Fibroblast of lung (primary cell): ENCODE measurements at regions not wholly inside any gene's neighbourhood (a gene's known extent, or its start where the extent isn't known, plus 50 kb on each side); places are given as distances from the start of the nearest gene placed in this dataset.

Experiments used
- DNase-seq, 2 donors: peaks; one replicate each; pipeline versions ENCODE4 v3.0.0 to v3.0.0-alpha.2; 2010; ENCODE audit warnings: low read depth in 2 of 2
- H2AFZ ChIP-seq: 2 replicates; pipeline ENCODE4 v1.5.1; 2012; ENCODE audit warnings: low read length, control low read depth, inconsistent platforms
- H3K27ac ChIP-seq: 2 replicates; pipeline ENCODE4 v1.5.1; 2011; ENCODE audit warnings: low read length, control low read depth; ENCODE audit not compliant: insufficient read depth
- H3K27me3 ChIP-seq: 2 replicates; pipeline ENCODE4 v1.5.1; 2011; ENCODE audit warnings: mild to moderate bottlenecking, low read length; ENCODE audit not compliant: control insufficient read depth, insufficient read depth
- H3K36me3 ChIP-seq: 2 replicates; pipeline ENCODE4 v1.5.1; 2011; ENCODE audit warnings: low read length; ENCODE audit not compliant: control insufficient read depth, insufficient read depth
- H3K4me1 ChIP-seq: 2 replicates; pipeline ENCODE4 v1.5.1; 2011; ENCODE audit warnings: low read length; ENCODE audit not compliant: control insufficient read depth, insufficient read depth; ENCODE audit errors: extremely low read depth
- H3K4me2 ChIP-seq: 2 replicates; pipeline ENCODE4 v1.5.1; 2011; ENCODE audit warnings: low read length, control low read depth; ENCODE audit not compliant: insufficient read depth; ENCODE audit errors: extremely low read depth
- H3K4me3 ChIP-seq, 4 experiments: fragments of 200-600 bp in 1 of 4; sonication (generic) in 1 of 4; replicated peaks in 1 of 4; 2 replicates each; pipeline ENCODE4 v1.5.1; 2011 to 2016; ENCODE audit warnings: low read length in 4 of 4, low read depth in 3 of 4, mild to moderate bottlenecking in 3 of 4, control low read depth in 2 of 4, inconsistent platforms in 1 of 4, mixed read lengths in 1 of 4; ENCODE audit not compliant: insufficient read depth in 1 of 4; ENCODE audit errors: control extremely low read depth in 1 of 4
- H3K79me2 ChIP-seq: 2 replicates; pipeline ENCODE4 v1.5.1; 2012; ENCODE audit warnings: mild to moderate bottlenecking, low read length, inconsistent platforms; ENCODE audit not compliant: control insufficient read depth, insufficient read depth
- H3K9ac ChIP-seq: 2 replicates; pipeline ENCODE4 v1.5.1; 2011; ENCODE audit warnings: mild to moderate bottlenecking, low read length, control low read depth; ENCODE audit not compliant: insufficient read depth
- H3K9me3 ChIP-seq: 2 replicates; pipeline ENCODE4 v1.5.1; 2012; ENCODE audit warnings: low read depth, low read length; ENCODE audit not compliant: control insufficient read depth, insufficient read depth
- H4K20me1 ChIP-seq: 2 replicates; pipeline ENCODE4 v1.5.1; 2011; ENCODE audit warnings: low read length; ENCODE audit not compliant: control insufficient read depth, insufficient read depth; ENCODE audit errors: extremely low read depth
- EZH2 ChIP-seq: IDR thresholded peaks from 2 replicates; pipeline ENCODE4 v1.5.1; 2012; ENCODE audit warnings: low read length, control low read depth, mild to moderate bottlenecking; ENCODE audit errors: missing control alignments
- TF ChIP-seq, protein P1 (sequence below), 2 donors: IDR thresholded peaks in 1 of 2; conservative IDR thresholded peaks in 1 of 2; 1 replicate in 1 of 2; 2 replicates in 1 of 2; pipeline ENCODE4 v1.5.1; 2011 to 2012; ENCODE audit warnings: low read length in 2 of 2, control low read depth in 1 of 2, inconsistent platforms in 1 of 2, low read depth in 1 of 2, mild to moderate bottlenecking in 1 of 2

DNA sequence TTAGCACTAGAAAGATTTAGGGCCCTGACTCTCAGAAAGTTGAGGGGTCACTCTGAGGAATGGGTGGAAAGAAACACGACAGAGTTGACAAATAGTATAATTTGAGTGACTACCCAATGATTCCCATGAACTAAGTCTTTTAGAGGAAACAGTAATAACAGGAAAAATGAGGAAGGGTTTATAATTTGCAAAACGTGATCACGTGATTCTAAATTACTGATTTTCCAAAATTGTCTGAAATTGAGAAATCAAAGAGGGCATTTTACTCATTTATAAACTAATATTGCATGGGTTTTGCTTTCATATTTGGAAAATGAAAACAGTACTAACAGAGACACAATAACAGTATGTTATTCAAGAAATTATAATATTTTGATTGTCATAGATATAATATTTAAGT is 1335.7 kb downstream of the PLA2G4A start:
- Histone ChIP-seq H3K27ac (no peak overlapping the region), H3K4me2 (no peak overlapping the region), H3K36me3 (no peaks in the 10 kb centered on the region), H3K79me2 (no peaks in the 10 kb centered on the region), H2AFZ (no peak overlapping the region), H3K27me3 (no peaks in the 10 kb centered on the region), H3K4me1 (no peaks in the 10 kb centered on the region), H3K4me3 (no peak overlapping the region), H3K9me3 (no peaks in the 10 kb centered on the region), H3K9ac (no peak overlapping the region), H4K20me1 (no peaks in the 10 kb centered on the region)
- DNase-seq = no peak
- TF ChIP-seq EZH2 = no peak
- TF ChIP-seq, protein P1, sequence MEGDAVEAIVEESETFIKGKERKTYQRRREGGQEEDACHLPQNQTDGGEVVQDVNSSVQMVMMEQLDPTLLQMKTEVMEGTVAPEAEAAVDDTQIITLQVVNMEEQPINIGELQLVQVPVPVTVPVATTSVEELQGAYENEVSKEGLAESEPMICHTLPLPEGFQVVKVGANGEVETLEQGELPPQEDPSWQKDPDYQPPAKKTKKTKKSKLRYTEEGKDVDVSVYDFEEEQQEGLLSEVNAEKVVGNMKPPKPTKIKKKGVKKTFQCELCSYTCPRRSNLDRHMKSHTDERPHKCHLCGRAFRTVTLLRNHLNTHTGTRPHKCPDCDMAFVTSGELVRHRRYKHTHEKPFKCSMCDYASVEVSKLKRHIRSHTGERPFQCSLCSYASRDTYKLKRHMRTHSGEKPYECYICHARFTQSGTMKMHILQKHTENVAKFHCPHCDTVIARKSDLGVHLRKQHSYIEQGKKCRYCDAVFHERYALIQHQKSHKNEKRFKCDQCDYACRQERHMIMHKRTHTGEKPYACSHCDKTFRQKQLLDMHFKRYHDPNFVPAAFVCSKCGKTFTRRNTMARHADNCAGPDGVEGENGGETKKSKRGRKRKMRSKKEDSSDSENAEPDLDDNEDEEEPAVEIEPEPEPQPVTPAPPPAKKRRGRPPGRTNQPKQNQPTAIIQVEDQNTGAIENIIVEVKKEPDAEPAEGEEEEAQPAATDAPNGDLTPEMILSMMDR (conservative IDR thresholded peaks at IDR 0.05 in 1 of 2, IDR thresholded peaks at IDR 0.05 in 1 of 2; ENCODE audit: low read depth in 1 of 2, low read length in 2 of 2) = no peak

DNA sequence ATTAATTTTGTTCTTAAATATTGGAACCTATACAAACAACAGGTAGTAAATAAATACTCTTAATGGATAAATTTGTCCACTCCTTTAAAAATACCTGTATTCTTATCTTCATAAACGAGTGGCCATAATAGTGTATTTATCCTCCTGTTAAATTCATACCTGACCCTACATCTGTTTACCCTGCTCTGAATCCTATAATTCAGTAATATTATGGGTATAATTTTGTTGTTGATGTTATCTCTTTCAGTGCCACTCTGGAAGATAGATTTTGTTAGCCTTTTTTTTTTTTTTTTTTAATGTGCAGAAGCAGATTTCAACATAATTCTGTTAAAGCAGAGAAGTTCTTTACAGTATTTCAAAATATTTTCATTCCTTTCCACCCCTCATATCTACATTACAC is 1337.9 kb downstream of the PLA2G4A start:
- no peak for DNase-seq
- no peak overlapping the region for H3K27ac ChIP-seq
- no peaks in the 10 kb centered on the region for H3K79me2 ChIP-seq
- H2AFZ ChIP-seq = no peak overlapping the region
- no peaks in the 10 kb centered on the region for H3K9me3 ChIP-seq
- H3K27me3 ChIP-seq = no peaks in the 10 kb centered on the region
- no peak overlapping the region for H3K9ac ChIP-seq
- no peak for TF ChIP-seq EZH2
- TF ChIP-seq, protein P1 (conservative IDR thresholded peaks at IDR 0.05 in 1 of 2, IDR thresholded peaks at IDR 0.05 in 1 of 2; ENCODE audit: low read depth in 1 of 2, low read length in 2 of 2) = no peak
- no peaks in the 10 kb centered on the region for H3K36me3 ChIP-seq
- no peak overlapping the region for H3K4me3 ChIP-seq
- no peaks in the 10 kb centered on the region for H3K4me1 ChIP-seq
- no peak overlapping the region for H3K4me2 ChIP-seq
- H4K20me1 ChIP-seq = no peaks in the 10 kb centered on the region

DNA sequence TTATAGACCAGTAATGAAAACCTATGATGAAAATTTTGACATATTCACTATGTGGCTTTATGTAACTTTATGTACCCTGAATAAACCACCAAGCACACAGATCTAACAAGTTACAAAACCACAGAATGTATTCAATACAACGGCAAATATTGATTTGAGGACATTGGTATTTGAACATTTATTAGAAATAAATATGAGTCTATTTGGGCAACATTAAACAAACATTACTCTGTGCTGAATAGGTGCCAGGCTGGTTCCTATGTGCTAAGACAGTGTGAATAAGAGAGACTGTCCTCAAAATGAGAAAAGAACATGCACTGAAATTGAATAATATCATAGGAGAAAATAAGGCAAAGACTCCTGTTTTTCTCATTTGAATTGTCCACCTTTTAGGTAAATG is 1341.2 kb downstream of the PLA2G4A start:
- H3K27me3 ChIP-seq = no peaks in the 10 kb centered on the region
- TF ChIP-seq, protein P1 (conservative IDR thresholded peaks at IDR 0.05 in 1 of 2, IDR thresholded peaks at IDR 0.05 in 1 of 2; ENCODE audit: low read depth in 1 of 2, low read length in 2 of 2) = no peak
- TF ChIP-seq EZH2 = no peak
- no peaks in the 10 kb centered on the region for H3K79me2 ChIP-seq
- no peak overlapping the region for H3K4me2 ChIP-seq
- H3K27ac ChIP-seq = no peak overlapping the region
- no peaks in the 10 kb centered on the region for H3K36me3 ChIP-seq
- no peaks in the 10 kb centered on the region for H3K4me1 ChIP-seq
- H2AFZ ChIP-seq = no peak overlapping the region
- DNase-seq = no peak
- H3K4me3 ChIP-seq = no peak overlapping the region
- no peaks in the 10 kb centered on the region for H4K20me1 ChIP-seq
- no peak overlapping the region for H3K9ac ChIP-seq
- H3K9me3 ChIP-seq = no peaks in the 10 kb centered on the region
